ENCODE measurements at regions not wholly inside any gene's neighbourhood (a gene's known extent, or its start where the extent isn't known, plus 50 kb on each side); places are given as distances from the start of the nearest gene placed in this dataset.
A peak's percentile ranks its signal among the peaks of the same experiment; 100 is the strongest.
"Not testable (repeated sequence)": the region's sequence is repeated elsewhere in the genome, so short reads cannot be mapped to it uniquely, and the experiment has no call there.

GRCh38 chr1:245061808-245062207, 93.0 kb upstream of the KIF26B start:
- DNase-seq (ENCODE audit: low spot score): not testable (repeated sequence)

GRCh38 chr1:245060684-245061374, 94.0 kb upstream of the KIF26B start:
- DNase-seq (ENCODE audit: low spot score): no peak

- no peak for DNase-seq (ENCODE audit: low spot score)
These were observed 94.9 kb upstream of the KIF26B start for GRCh38 chr1:245059806-245060424.

- no peak for DNase-seq (ENCODE audit: low spot score)
These were observed 95.9 kb upstream of the KIF26B start for GRCh38 chr1:245058882-245059281.

GRCh38 chr1:245058436-245058835, 96.3 kb upstream of the KIF26B start:
- DNase-seq (ENCODE audit: low spot score): no peak

- no peak for DNase-seq (ENCODE audit: low spot score)
These were observed 97.9 kb upstream of the KIF26B start for GRCh38 chr1:245056913-245057312.

- DNase-seq (ENCODE audit: low spot score): not testable (repeated sequence)
These were observed 98.5 kb upstream of the KIF26B start for GRCh38 chr1:245056296-245056695.

- DNase-seq (ENCODE audit: low spot score): no peak
These were observed 99.0 kb upstream of the KIF26B start for GRCh38 chr1:245055752-245056151.

- peak; percentile 18 for DNase-seq (ENCODE audit: low spot score)
These were observed 100.1 kb upstream of the KIF26B start for GRCh38 chr1:245054507-245055270.

GRCh38 chr1:245054105-245054504, 100.7 kb upstream of the KIF26B start:
- peak; percentile 61 for DNase-seq (ENCODE audit: low spot score)

GRCh38 chr1:245052258-245052657, 102.5 kb upstream of the KIF26B start:
- no peak for DNase-seq (ENCODE audit: low spot score)

GRCh38 chr1:245051349-245052221, 103.2 kb upstream of the KIF26B start:
- peak; percentile 79 for DNase-seq (ENCODE audit: low spot score)

GRCh38 chr1:245046769-245047168, 108.0 kb upstream of the KIF26B start:
- DNase-seq (ENCODE audit: low spot score): no peak

GRCh38 chr1:245046315-245046714, 108.5 kb upstream of the KIF26B start:
- no peak for DNase-seq (ENCODE audit: low spot score)

- DNase-seq (ENCODE audit: low spot score): peak; percentile 27
These were observed 109.5 kb upstream of the KIF26B start for GRCh38 chr1:245045087-245045881.

- DNase-seq (ENCODE audit: low spot score): no peak
These were observed 111.2 kb upstream of the KIF26B start for GRCh38 chr1:245043611-245043940.

- DNase-seq (ENCODE audit: low spot score): no peak
These were observed 113.6 kb upstream of the KIF26B start for GRCh38 chr1:245041058-245041698.

GRCh38 chr1:245039196-245039595, 115.6 kb upstream of the KIF26B start:
- no peak for DNase-seq (ENCODE audit: low spot score)

GRCh38 chr1:245036102-245036501, 118.7 kb upstream of the KIF26B start:
- DNase-seq (ENCODE audit: low spot score): no peak

GRCh38 chr1:245031041-245031440, 123.7 kb upstream of the KIF26B start:
- no peak for DNase-seq (ENCODE audit: low spot score)

- DNase-seq (ENCODE audit: low spot score): no peak
These were observed 128.5 kb upstream of the KIF26B start for GRCh38 chr1:245026247-245026646.

Measured in Ammon's horn (tissue), 1 donor.